Stimulated activated naive B cell treated with anti-CD40 and anti-IgM and Interleukin-4, amounts not matched to agents 10 μg/mL and 1 μg/mL and 100 μg/mL, for 72 hours (primary cell): ENCODE measurements at regions not wholly inside any gene's neighbourhood (a gene's known extent, or its start where the extent isn't known, plus 50 kb on each side); places are given as distances from the start of the nearest gene placed in this dataset.

Experiments used
- ATAC-seq, 2 donors: fragments of 150-1000 bp; cut with Tn5 transposase; replicated peaks; 2 replicates each; pipeline ENCODE4 v1.10.0; 2021; ENCODE audit warnings: moderate library complexity in 1 of 2
- DNase-seq: peaks from one replicate; pipeline ENCODE4 v3.0.0; 2021
- H3K27ac Mint-ChIP-seq: one replicate; pipeline ENCODE4 v1.8.0; 2022; ENCODE audit warnings: mild to moderate bottlenecking, mixed read lengths
- H3K27me3 Mint-ChIP-seq, 2 donors: one replicate each; pipeline ENCODE4 v1.8.0; 2022; ENCODE audit warnings: mixed read lengths in 2 of 2
- H3K36me3 Mint-ChIP-seq, 2 donors: one replicate each; pipeline ENCODE4 v1.8.0; 2022; ENCODE audit warnings: mixed read lengths in 2 of 2, mild to moderate bottlenecking in 1 of 2
- H3K4me1 Mint-ChIP-seq, 2 donors: one replicate each; pipeline ENCODE4 v1.8.0; 2022; ENCODE audit warnings: mixed read lengths in 2 of 2, mild to moderate bottlenecking in 1 of 2
- H3K4me3 Mint-ChIP-seq, 2 donors: one replicate each; pipeline ENCODE4 v1.8.0; 2022; ENCODE audit warnings: mild to moderate bottlenecking in 2 of 2, mixed read lengths in 2 of 2, moderate library complexity in 1 of 2
- H3K9me3 Mint-ChIP-seq, 2 donors: one replicate each; pipeline ENCODE4 v1.8.0; 2022; ENCODE audit warnings: mixed read lengths in 2 of 2, mild to moderate bottlenecking in 1 of 2

GRCh38 chr11:29959488-29959887 is 57.3 kb downstream of the KCNA4 start:
- no peaks in the 10 kb centered on the region for H3K27me3 Mint-ChIP-seq
- H3K27ac Mint-ChIP-seq, result no peak overlapping the region
- no peaks in the 10 kb centered on the region for H3K4me1 Mint-ChIP-seq

DNA sequence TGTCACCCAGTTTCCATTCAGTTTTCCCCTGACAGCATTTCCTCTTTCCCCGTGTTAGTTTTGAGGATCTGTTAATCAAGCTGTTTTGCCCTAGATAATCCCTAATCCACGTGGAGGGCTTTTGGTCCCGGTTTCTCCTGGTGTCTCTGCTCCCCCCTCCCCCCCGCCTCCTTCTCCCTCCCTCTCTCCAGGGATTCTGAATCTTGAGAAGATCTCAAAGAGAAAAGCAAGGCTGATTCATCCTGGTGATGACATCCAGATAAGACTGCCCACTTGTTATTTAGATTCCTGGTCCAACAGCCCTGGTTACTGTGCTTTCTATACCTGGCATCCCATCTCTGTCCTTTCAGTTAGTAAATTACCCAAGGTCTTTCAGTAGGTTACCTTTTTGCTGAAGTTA is 59.4 kb downstream of the KCNA4 start:
- Mint-ChIP-seq H3K4me1 (no peaks in the 10 kb centered on the region), H3K27ac (no peak overlapping the region), H3K4me3 (no peak overlapping the region), H3K27me3 (no peaks in the 10 kb centered on the region), H3K9me3 (peaks cover 3 to 9% of the 10 kb centered on the region in 2 donors), H3K36me3 (no peaks in the 10 kb centered on the region)
- no peak for ATAC-seq
- no peak for DNase-seq

More at GRCh38 chr11:29959488-29959887, 57.3 kb downstream of the KCNA4 start:
- Mint-ChIP-seq H3K36me3 (no peaks in the 10 kb centered on the region), H3K4me3 (no peak overlapping the region), H3K9me3 (peaks cover 3 to 4% of the 10 kb centered on the region in 2 donors)
- no peak for DNase-seq
- ATAC-seq, result no peak

DNA sequence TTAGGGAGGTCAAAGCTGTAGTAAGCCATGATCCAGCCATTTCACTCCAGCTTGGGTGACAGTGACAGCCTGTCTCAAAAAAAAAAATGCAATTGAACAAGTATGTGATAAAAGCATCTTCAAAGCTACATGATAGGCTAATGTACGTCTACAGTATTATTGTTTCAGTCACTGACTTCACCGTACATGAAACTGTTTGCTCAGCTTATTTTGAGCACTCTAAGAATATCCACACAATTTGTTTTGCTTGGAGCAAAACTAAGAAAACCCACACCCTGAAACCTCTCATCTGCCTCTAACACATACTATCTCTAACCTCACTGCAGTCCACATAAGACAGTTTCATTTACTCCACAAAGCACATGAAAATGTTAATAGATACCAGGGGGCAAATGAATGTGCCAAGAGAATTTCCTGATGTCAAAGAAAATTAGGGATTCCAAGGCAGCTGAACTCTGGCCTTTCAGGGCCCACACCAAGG is 60.7 kb downstream of the KCNA4 start:
- peaks cover 3 to 9% of the 10 kb centered on the region in 2 donors for H3K9me3 Mint-ChIP-seq

GRCh38 chr11:29943347-29943746 is 73.5 kb downstream of the KCNA4 start:
- Mint-ChIP-seq H3K27me3 (no peaks in the 10 kb centered on the region), H3K27ac (no peak overlapping the region), H3K36me3 (no peaks in the 10 kb centered on the region), H3K4me3 (no peak overlapping the region), H3K4me1 (no peaks in the 10 kb centered on the region), H3K9me3 (peaks cover 8% of the 10 kb centered on the region in 2 donors)
- DNase-seq, result no peak
- ATAC-seq, result no peak

More for the DNA sequence above, 60.7 kb downstream of the KCNA4 start:
- H3K27me3 Mint-ChIP-seq, result no peaks in the 10 kb centered on the region
- ATAC-seq, result no peak
- no peaks in the 10 kb centered on the region for H3K4me1 Mint-ChIP-seq
- H3K27ac Mint-ChIP-seq, result no peak overlapping the region
- H3K4me3 Mint-ChIP-seq, result no peak overlapping the region
- DNase-seq, result no peak
- H3K36me3 Mint-ChIP-seq, result no peaks in the 10 kb centered on the region

- no peaks in the 10 kb centered on the region for H3K4me1 Mint-ChIP-seq
- no peak overlapping the region for H3K4me3 Mint-ChIP-seq
- ATAC-seq (no peak), DNase-seq (no peak)
- H3K36me3 Mint-ChIP-seq, result no peaks in the 10 kb centered on the region
- H3K27ac Mint-ChIP-seq, result no peak overlapping the region
- H3K9me3 Mint-ChIP-seq, result peaks cover 4% of the 10 kb centered on the region in 2 donors
- H3K27me3 Mint-ChIP-seq, result no peaks in the 10 kb centered on the region
Observed at GRCh38 chr11:29937526-29937925, 79.3 kb downstream of the KCNA4 start.

GRCh38 chr11:29934115-29934638 is 82.7 kb downstream of the KCNA4 start:
- Mint-ChIP-seq H3K27me3 (no peaks in the 10 kb centered on the region), H3K9me3 (peaks cover 4% of the 10 kb centered on the region in 2 donors), H3K27ac (no peak overlapping the region), H3K4me3 (no peak overlapping the region), H3K4me1 (no peaks in the 10 kb centered on the region), H3K36me3 (no peaks in the 10 kb centered on the region)
- ATAC-seq, result no peak
- no peak for DNase-seq

- no peak overlapping the region for H3K4me3 Mint-ChIP-seq
- H3K4me1 Mint-ChIP-seq, result no peaks in the 10 kb centered on the region
- H3K27me3 Mint-ChIP-seq, result no peaks in the 10 kb centered on the region
- peaks cover 0 to 6% of the 10 kb centered on the region in 2 donors for H3K9me3 Mint-ChIP-seq
- H3K27ac Mint-ChIP-seq, result no peak overlapping the region
- no peak for DNase-seq
- no peaks in the 10 kb centered on the region for H3K36me3 Mint-ChIP-seq
- ATAC-seq, result no peak
Observed at GRCh38 chr11:29916040-29916439, 100.8 kb downstream of the KCNA4 start.

DNA sequence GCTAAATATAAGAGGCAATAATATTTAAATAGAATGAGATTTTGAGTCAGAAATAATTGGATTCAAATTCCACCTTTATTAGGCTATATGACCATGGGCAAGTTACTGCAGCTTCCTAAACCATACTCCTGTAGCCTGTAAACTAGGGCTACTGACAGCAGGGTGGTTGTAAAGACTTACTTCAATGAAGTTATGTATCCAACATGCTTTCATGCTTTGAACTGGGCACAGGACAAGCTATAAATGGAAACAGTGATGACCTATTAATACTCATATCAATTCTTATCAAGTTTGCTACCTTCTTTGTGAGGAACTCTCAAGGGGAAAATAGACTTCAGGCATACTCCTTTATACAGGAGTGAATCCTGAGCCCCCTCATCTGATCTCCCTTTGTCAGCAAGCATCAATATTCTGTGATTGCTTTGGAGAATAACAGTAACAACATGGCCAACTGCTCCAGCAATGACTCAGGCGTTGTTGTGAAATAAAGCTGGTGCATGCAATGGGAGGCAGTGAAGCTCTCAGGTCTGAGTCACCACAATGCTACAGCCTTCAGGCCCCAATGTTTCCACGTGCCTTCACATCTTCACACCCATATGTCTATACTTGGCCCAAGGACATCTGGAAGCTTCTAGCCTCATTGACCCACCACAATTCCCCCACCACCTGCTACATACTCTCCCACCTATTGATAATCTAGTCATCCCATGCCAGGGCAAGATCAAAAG is 102.5 kb downstream of the KCNA4 start:
- no peak for ATAC-seq
- H3K36me3 Mint-ChIP-seq, result no peaks in the 10 kb centered on the region

DNA sequence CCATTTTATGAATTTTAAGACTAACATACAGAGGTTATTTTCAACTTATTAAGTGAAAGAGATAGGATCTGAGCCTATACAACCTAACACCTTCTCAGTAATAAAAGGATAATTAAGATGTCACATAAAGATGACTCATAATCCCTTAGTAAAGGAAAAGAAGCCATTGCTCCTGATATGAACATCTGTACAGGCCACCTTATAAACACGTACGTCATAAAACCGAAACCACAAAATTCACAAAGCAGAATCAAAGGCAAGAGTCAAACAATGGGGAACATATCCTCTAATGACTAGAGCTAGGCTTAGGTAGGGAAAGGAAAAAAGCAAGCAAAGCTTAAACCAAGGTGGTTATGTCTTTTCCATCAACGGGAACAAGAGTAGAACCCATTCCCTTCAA is 103.5 kb downstream of the KCNA4 start:
- no peak overlapping the region for H3K4me3 Mint-ChIP-seq
- DNase-seq, result no peak
- no peak overlapping the region for H3K27ac Mint-ChIP-seq
- H3K27me3 Mint-ChIP-seq, result no peaks in the 10 kb centered on the region
- ATAC-seq, result no peak
- no peaks in the 10 kb centered on the region for H3K4me1 Mint-ChIP-seq
- peaks cover 0 to 13% of the 10 kb centered on the region in 2 donors for H3K9me3 Mint-ChIP-seq
- H3K36me3 Mint-ChIP-seq, result no peaks in the 10 kb centered on the region

More for the DNA sequence above, 102.5 kb downstream of the KCNA4 start:
- H3K4me1 Mint-ChIP-seq, result no peaks in the 10 kb centered on the region
- no peak overlapping the region for H3K4me3 Mint-ChIP-seq
- DNase-seq, result no peak
- H3K9me3 Mint-ChIP-seq, result peaks cover 0 to 11% of the 10 kb centered on the region in 2 donors
- no peaks in the 10 kb centered on the region for H3K27me3 Mint-ChIP-seq
- no peak overlapping the region for H3K27ac Mint-ChIP-seq

DNA sequence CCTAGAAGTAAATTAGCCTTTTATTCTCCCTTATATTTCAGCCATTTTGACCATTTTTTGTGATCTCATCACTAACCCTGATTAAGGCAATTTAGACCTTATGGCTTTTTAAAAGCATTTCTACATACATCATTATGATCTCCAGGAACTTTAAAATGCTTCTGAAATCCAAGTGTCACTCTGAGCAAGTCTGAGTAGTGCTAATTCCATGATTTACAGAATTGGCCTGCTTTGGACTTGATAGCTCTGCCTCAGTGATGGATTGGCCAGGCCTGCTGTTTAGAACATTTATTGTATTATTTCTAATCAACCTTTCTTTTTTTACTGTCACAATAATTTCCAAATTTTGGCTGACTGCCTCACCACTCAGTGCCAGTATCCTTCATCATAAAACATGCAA is 116.4 kb downstream of the KCNA4 start:
- H3K4me3 Mint-ChIP-seq, result no peak overlapping the region
- DNase-seq (no peak), ATAC-seq (no peak)
- H3K36me3 Mint-ChIP-seq, result no peaks in the 10 kb centered on the region
- peaks cover 3% of the 10 kb centered on the region in 2 donors for H3K9me3 Mint-ChIP-seq
- H3K27ac Mint-ChIP-seq, result no peak overlapping the region
- no peaks in the 10 kb centered on the region for H3K4me1 Mint-ChIP-seq
- H3K27me3 Mint-ChIP-seq, result no peaks in the 10 kb centered on the region

- no peak for ATAC-seq
- H3K9me3 Mint-ChIP-seq, result peaks cover 3 to 7% of the 10 kb centered on the region in 2 donors
- H3K4me3 Mint-ChIP-seq, result no peak overlapping the region
- H3K27me3 Mint-ChIP-seq, result no peaks in the 10 kb centered on the region
- DNase-seq, result no peak
- no peaks in the 10 kb centered on the region for H3K4me1 Mint-ChIP-seq
- no peak overlapping the region for H3K27ac Mint-ChIP-seq
- no peaks in the 10 kb centered on the region for H3K36me3 Mint-ChIP-seq
Observed at GRCh38 chr11:29879560-29879959, 137.3 kb downstream of the KCNA4 start.

DNA sequence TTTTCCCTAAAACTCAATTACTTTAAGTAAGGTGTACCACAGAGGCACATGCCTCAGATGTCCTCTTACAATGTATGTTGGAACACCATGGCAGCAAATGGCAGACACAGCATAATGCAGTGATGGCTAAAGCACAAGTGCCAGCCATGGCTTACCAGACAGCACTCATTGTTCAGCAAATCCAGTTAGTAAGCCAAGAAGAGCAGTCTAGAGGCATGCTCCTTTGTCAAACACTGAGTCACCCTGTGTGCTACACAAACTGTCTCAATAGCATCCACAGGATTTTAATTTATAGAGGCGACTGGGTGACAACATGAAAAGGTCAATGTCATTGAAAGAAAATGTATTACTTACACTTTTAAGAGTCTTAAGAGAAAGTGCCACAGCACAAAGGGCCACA is 140.6 kb downstream of the KCNA4 start:
- H3K36me3 Mint-ChIP-seq, result no peaks in the 10 kb centered on the region
- H3K4me1 Mint-ChIP-seq, result no peaks in the 10 kb centered on the region
- peaks cover 10 to 11% of the 10 kb centered on the region in 2 donors for H3K9me3 Mint-ChIP-seq
- H3K4me3 Mint-ChIP-seq, result no peak overlapping the region
- no peaks in the 10 kb centered on the region for H3K27me3 Mint-ChIP-seq
- ATAC-seq (no peak), DNase-seq (no peak)
- no peak overlapping the region for H3K27ac Mint-ChIP-seq

GRCh38 chr11:29847219-29847618 is 169.6 kb downstream of the KCNA4 start:
- no peak overlapping the region for H3K4me3 Mint-ChIP-seq
- no peak for DNase-seq
- no peaks in the 10 kb centered on the region for H3K27me3 Mint-ChIP-seq
- no peak overlapping the region for H3K27ac Mint-ChIP-seq
- H3K4me1 Mint-ChIP-seq, result no peaks in the 10 kb centered on the region
- no peaks in the 10 kb centered on the region for H3K36me3 Mint-ChIP-seq
- ATAC-seq, result no peak
- H3K9me3 Mint-ChIP-seq, result peaks cover 0 to 6% of the 10 kb centered on the region in 2 donors

DNA sequence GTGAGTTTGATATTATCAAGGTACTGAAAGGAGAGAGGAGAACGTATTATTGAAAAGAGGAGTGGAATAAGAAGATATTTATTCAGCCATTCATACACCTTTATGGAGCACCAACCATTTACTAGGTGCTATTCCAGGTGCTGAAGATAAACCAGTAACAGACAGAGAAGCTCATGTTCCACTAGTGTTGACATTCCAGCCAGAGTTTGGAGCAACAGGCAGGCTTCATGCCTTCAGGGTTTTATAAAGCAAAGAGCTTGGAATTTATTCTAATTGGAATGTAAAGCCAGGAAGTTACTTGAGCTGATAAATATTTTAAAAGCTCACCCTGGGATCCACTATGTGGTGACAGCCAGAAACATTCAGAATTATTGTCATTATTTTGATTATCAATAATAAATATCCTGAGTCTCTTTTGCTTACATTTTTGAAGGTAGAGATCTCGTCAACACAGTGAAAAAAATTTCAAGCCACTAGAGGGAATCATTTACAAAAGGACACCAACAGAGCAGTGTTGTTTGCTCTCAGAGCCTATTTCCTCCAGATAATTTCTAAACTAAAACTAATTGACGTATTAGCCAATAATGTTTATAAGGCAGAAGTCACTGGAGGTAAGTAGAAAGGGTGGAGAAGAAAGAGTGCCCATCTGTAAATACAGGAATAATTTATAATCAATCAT is 172.0 kb downstream of the KCNA4 start:
- H3K4me3 Mint-ChIP-seq, result no peak overlapping the region
- ATAC-seq, result no peak
- H3K27me3 Mint-ChIP-seq, result no peaks in the 10 kb centered on the region
- H3K36me3 Mint-ChIP-seq, result no peaks in the 10 kb centered on the region
- H3K27ac Mint-ChIP-seq, result no peak overlapping the region
- H3K9me3 Mint-ChIP-seq, result peaks cover 0 to 5% of the 10 kb centered on the region in 2 donors
- no peaks in the 10 kb centered on the region for H3K4me1 Mint-ChIP-seq
- DNase-seq, result no peak

DNA sequence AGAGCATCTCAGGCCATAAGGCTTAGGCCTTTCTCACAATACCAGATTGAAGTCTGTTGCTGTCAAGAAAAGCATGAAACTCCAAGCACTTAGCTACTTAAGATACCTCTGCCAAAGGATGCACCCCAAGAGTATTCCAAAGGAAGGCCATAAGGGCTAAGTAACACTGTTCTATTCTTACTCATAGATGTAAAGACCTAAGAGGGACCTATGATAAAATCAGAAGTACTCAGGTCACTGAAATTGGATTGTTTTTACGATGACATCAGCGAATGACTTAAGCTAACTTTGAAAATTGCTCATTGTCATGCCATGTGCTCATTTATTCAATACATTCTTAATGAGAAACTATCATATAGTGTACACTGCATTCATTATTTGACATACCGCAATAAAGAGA is 172.8 kb downstream of the KCNA4 start:
- Mint-ChIP-seq H3K27ac (no peak overlapping the region), H3K27me3 (no peaks in the 10 kb centered on the region), H3K9me3 (peaks cover 0 to 5% of the 10 kb centered on the region in 2 donors), H3K4me3 (no peak overlapping the region), H3K4me1 (no peaks in the 10 kb centered on the region), H3K36me3 (no peaks in the 10 kb centered on the region)
- no peak for ATAC-seq
- no peak for DNase-seq
